ENCODE measurements at regions not wholly inside any gene's neighbourhood (a gene's known extent, or its start where the extent isn't known, plus 50 kb on each side); places are given as distances from the start of the nearest gene placed in this dataset.

DNA sequence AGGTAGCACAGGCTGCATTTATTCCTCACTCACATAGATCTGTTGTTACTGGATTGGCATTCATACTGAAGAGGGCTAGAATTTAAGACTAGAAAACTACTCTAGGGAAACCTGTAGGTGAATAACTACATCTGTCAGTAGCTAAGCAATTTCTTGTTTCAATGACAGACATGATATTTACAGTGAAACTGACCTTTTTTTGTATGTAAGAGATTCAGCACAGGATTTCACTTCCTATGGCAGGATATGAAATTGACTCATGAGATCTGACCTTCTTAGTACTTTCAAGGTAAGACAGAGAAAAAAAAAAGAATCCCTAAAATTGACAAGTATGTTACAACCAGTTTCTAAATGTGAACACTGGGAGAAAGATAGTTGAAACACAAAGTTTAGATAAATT is 189.8 kb upstream of the SLC16A7 start:
- TF ChIP-seq POLR2A (IDR thresholded peaks at IDR 0.05) (no peak), CTCF (IDR thresholded peaks at IDR 0.05) (no peak)
